Liver (tissue), 3 donors: ENCODE measurements at regions not wholly inside any gene's neighbourhood (a gene's known extent, or its start where the extent isn't known, plus 50 kb on each side); places are given as distances from the start of the nearest gene placed in this dataset.

Experiments
- CTCF ChIP-seq: fragments of 150-350 bp; IDR thresholded peaks from 2 replicates; pipeline ENCODE4 v1.5.1; 2017; ENCODE audit warnings: improper control_type of control experiment, low read depth, low read length; ENCODE audit not compliant: missing input control
- EGR1 ChIP-seq, 2 donors: IDR thresholded peaks; 2 replicates each; pipeline ENCODE4 v1.6.1; 2016 to 2018; ENCODE audit warnings: antibody characterized with exemption in 2 of 2, low read depth in 2 of 2
- HNF4G ChIP-seq: IDR thresholded peaks from 2 replicates; pipeline ENCODE4 v1.6.1; 2016; ENCODE audit warnings: antibody characterized with exemption
- JUND ChIP-seq, 2 donors: IDR thresholded peaks; 2 replicates each; pipeline ENCODE4 v1.6.1; 2016; ENCODE audit warnings: antibody characterized with exemption in 2 of 2
- MAX ChIP-seq: IDR thresholded peaks from 2 replicates; pipeline ENCODE4 v1.6.1; 2016; ENCODE audit warnings: antibody characterized with exemption
- SP1 ChIP-seq: IDR thresholded peaks from 2 replicates; pipeline ENCODE4 v1.6.1; 2018; ENCODE audit warnings: antibody characterized with exemption, mild to moderate bottlenecking
- TAF1 ChIP-seq: conservative IDR thresholded peaks from 2 replicates; pipeline ENCODE4 v1.6.1; 2016; ENCODE audit warnings: antibody characterized with exemption, mild to moderate bottlenecking
- YY1 ChIP-seq: IDR thresholded peaks from 2 replicates; pipeline ENCODE4 v1.6.1; 2016; ENCODE audit warnings: antibody characterized with exemption, mild to moderate bottlenecking
- TF ChIP-seq, protein P1 (sequence below): IDR thresholded peaks from 2 replicates; pipeline ENCODE4 v1.6.1; 2016; ENCODE audit warnings: antibody characterized with exemption, mild to moderate bottlenecking
- donor health status: healthy.
- donor health status: healthy.

DNA sequence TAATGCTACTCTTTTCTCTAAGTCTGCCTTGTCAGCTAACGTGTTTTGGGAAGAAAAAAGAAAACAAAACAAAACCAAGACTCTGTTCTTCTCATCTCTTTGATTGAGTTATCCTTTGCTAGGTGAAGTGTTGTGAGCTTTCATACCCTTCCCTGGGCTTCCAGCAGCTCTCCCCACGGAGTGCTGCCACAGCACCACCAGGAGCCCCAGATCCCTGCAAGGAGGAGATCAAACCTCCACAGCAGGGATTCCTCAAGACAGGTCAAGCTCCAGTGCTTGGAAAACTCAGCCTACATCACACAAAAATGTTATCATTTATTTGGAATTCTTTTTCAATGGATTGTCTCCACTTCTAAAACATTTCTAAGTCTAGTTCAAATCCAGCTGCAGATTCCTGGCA, 1981.9 kb upstream of the TENM3 start:
- TF ChIP-seq SP1 (no peak), CTCF (no peak), EGR1 (IDR thresholded peaks at IDR 0.05; ENCODE audit: low read depth in 2 of 2) (no peak), JUND (IDR thresholded peaks at IDR 0.05) (no peak), MAX (no peak), HNF4G (no peak), TAF1 (no peak), YY1 (no peak)
- TF ChIP-seq, protein P1, sequence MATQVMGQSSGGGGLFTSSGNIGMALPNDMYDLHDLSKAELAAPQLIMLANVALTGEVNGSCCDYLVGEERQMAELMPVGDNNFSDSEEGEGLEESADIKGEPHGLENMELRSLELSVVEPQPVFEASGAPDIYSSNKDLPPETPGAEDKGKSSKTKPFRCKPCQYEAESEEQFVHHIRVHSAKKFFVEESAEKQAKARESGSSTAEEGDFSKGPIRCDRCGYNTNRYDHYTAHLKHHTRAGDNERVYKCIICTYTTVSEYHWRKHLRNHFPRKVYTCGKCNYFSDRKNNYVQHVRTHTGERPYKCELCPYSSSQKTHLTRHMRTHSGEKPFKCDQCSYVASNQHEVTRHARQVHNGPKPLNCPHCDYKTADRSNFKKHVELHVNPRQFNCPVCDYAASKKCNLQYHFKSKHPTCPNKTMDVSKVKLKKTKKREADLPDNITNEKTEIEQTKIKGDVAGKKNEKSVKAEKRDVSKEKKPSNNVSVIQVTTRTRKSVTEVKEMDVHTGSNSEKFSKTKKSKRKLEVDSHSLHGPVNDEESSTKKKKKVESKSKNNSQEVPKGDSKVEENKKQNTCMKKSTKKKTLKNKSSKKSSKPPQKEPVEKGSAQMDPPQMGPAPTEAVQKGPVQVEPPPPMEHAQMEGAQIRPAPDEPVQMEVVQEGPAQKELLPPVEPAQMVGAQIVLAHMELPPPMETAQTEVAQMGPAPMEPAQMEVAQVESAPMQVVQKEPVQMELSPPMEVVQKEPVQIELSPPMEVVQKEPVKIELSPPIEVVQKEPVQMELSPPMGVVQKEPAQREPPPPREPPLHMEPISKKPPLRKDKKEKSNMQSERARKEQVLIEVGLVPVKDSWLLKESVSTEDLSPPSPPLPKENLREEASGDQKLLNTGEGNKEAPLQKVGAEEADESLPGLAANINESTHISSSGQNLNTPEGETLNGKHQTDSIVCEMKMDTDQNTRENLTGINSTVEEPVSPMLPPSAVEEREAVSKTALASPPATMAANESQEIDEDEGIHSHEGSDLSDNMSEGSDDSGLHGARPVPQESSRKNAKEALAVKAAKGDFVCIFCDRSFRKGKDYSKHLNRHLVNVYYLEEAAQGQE = no peak
